Naive thymus-derived CD4-positive, alpha-beta T cell (primary cell): ENCODE measurements at regions not wholly inside any gene's neighbourhood (a gene's known extent, or its start where the extent isn't known, plus 50 kb on each side); places are given as distances from the start of the nearest gene placed in this dataset.

Source experiments
- ATAC-seq: fragments of 150-1000 bp; cut with Tn5 transposase; 2 replicates; pipeline ENCODE4 v1.10.0; 2021; ENCODE audit warnings: mild to moderate bottlenecking, moderate library complexity
- CTCF ChIA-PET: fragments of 350-600 bp; sonication (Branson Sonifier 250); formaldehyde crosslinking; loops from one replicate; lab custom pipeline; 2021; ENCODE audit warnings: antibody characterized with exemption; lab: Charles Lee
- POLR2A ChIA-PET: fragments of 350-600 bp; sonication (Branson Sonifier 250); formaldehyde crosslinking; loops from one replicate; lab custom pipeline; 2021; ENCODE audit warnings: antibody characterized with exemption, inconsistent platforms; lab: Charles Lee
- DNase-seq, 9 donors: peaks; one replicate each; pipeline versions ENCODE4 v3.0.0 to v3.0.0-alpha.2; 2020 to 2022; ENCODE audit warnings: mixed read lengths in 1 of 9
- H3K27ac ChIP-seq: one replicate; pipeline ENCODE4 v1.7.0; 2013; ENCODE audit warnings: mild to moderate bottlenecking, low read depth, low read length, moderate library complexity
- H3K27me3 ChIP-seq, 2 donors: one replicate each; pipeline ENCODE4 v1.7.0; 2013; ENCODE audit warnings: low read length in 2 of 2, mild to moderate bottlenecking in 2 of 2, moderate library complexity in 2 of 2; ENCODE audit not compliant: control insufficient read depth in 2 of 2, insufficient read depth in 2 of 2
- H3K36me3 ChIP-seq, 3 experiments: 1 replicate in 2 of 3; 2 replicates in 1 of 3; pipeline ENCODE4 v1.7.0; 2013; ENCODE audit warnings: low read length in 3 of 3, mild to moderate bottlenecking in 3 of 3, moderate library complexity in 1 of 3; ENCODE audit not compliant: insufficient read depth in 3 of 3, control insufficient read depth in 2 of 3
- H3K4me1 ChIP-seq, 2 donors: one replicate each; pipeline ENCODE4 v1.7.0; 2013; ENCODE audit warnings: low read length in 2 of 2, mild to moderate bottlenecking in 2 of 2, moderate library complexity in 1 of 2; ENCODE audit not compliant: control insufficient read depth in 2 of 2, insufficient read depth in 2 of 2
- H3K4me3 ChIP-seq: 2 replicates; pipeline ENCODE4 v1.7.0; 2013; ENCODE audit warnings: mild to moderate bottlenecking, low read length
- H3K9me3 ChIP-seq, 3 experiments: 1 replicate in 2 of 3; 2 replicates in 1 of 3; pipeline ENCODE4 v1.7.0; 2013; ENCODE audit warnings: low read length in 3 of 3; ENCODE audit not compliant: control insufficient read depth in 2 of 3
- H3K27ac Mint-ChIP-seq, 9 donors: one replicate each; pipeline ENCODE4 v1.8.0; 2020 to 2022; ENCODE audit warnings: mixed read lengths in 9 of 9, mild to moderate bottlenecking in 8 of 9, moderate library complexity in 5 of 9, inconsistent platforms in 2 of 9
- H3K27me3 Mint-ChIP-seq, 5 donors: one replicate each; pipeline ENCODE4 v1.8.0; 2021 to 2022; ENCODE audit warnings: mixed read lengths in 5 of 5, mild to moderate bottlenecking in 1 of 5
- H3K36me3 Mint-ChIP-seq, 5 donors: one replicate each; pipeline ENCODE4 v1.8.0; 2020 to 2022; ENCODE audit warnings: mixed read lengths in 5 of 5, mild to moderate bottlenecking in 3 of 5, inconsistent platforms in 1 of 5
- H3K4me1 Mint-ChIP-seq, 7 donors: one replicate each; pipeline ENCODE4 v1.8.0; 2020 to 2022; ENCODE audit warnings: mixed read lengths in 7 of 7, mild to moderate bottlenecking in 3 of 7, inconsistent platforms in 1 of 7
- H3K4me3 Mint-ChIP-seq, 10 donors: one replicate each; pipeline ENCODE4 v1.8.0; 2020 to 2022; ENCODE audit warnings: mild to moderate bottlenecking in 10 of 10, mixed read lengths in 10 of 10, moderate library complexity in 6 of 10, inconsistent platforms in 2 of 10
- H3K9me3 Mint-ChIP-seq, 11 donors: one replicate each; pipeline ENCODE4 v1.8.0; 2020 to 2022; ENCODE audit warnings: mixed read lengths in 11 of 11, mild to moderate bottlenecking in 4 of 11, inconsistent platforms in 1 of 11, moderate library complexity in 1 of 11
- intact Hi-C, 2 donors: fragments of 100-400 bp; cut with micrococcal nuclease; formaldehyde crosslinking; loops; one replicate each; pipeline ENCODE4 v1.15.1; 2023

GRCh38 chr3:8152821-8153418 is 348.7 kb upstream of the LMCD1 start:
- Mint-ChIP-seq H3K36me3 (no peaks in the 10 kb centered on the region), H3K27ac (no peak overlapping the region), H3K4me3 (no peak overlapping the region), H3K4me1 (no peaks in the 10 kb centered on the region), H3K9me3 (peaks cover 0 to 2% (median 0%) of the 10 kb centered on the region in 11 donors), H3K27me3 (peaks cover 0 to 27% (median 9%) of the 10 kb centered on the region in 5 donors)
- intact Hi-C loops, result no loop called here
- Histone ChIP-seq H3K4me1 (no peaks in the 10 kb centered on the region), H3K36me3 (no peaks in the 10 kb centered on the region), H3K9me3 (no peaks in the 10 kb centered on the region), H3K27ac (no peak overlapping the region), H3K27me3 (no peaks in the 10 kb centered on the region), H3K4me3 (no peak overlapping the region)
- ChIA-PET CTCF (no interaction called here), POLR2A (no interaction called here)
- ATAC-seq, result no peak
- DNase-seq, result no peak

DNA sequence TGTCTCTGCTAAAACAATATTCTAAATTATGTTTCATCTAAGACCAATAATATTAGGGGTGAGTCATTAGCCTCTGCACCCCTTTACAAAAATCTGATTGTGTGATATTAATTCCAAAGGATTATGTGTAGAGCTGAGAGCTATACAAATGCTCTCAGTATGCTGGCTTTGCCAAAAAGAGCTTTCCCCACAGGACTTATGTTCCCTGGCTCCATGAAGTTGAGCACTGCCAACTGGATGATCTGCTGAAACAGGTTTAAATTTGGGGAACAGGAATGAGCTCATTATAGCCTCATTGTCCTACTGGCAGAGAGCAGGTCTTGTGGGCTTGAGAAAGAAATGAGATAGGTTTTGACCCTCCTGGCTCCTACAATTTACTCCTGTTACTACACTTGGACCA is 347.8 kb upstream of the LMCD1 start:
- no peaks in the 10 kb centered on the region for H3K36me3 ChIP-seq
- no peaks in the 10 kb centered on the region for H3K4me1 ChIP-seq
- DNase-seq (no peak), ATAC-seq (no peak)
- H3K27me3 ChIP-seq, result no peaks in the 10 kb centered on the region
- ChIA-PET CTCF (no interaction called here), POLR2A (no interaction called here)
- Mint-ChIP-seq H3K4me3 (no peak overlapping the region), H3K36me3 (no peaks in the 10 kb centered on the region), H3K9me3 (peaks cover 0 to 2% (median 0%) of the 10 kb centered on the region in 11 donors), H3K27ac (no peak overlapping the region), H3K4me1 (no peaks in the 10 kb centered on the region), H3K27me3 (peaks cover 0 to 29% (median 2%) of the 10 kb centered on the region in 5 donors)
- H3K9me3 ChIP-seq, result no peaks in the 10 kb centered on the region
- H3K27ac ChIP-seq, result no peak overlapping the region
- H3K4me3 ChIP-seq, result no peak overlapping the region
- intact Hi-C loops, result no loop called here

- CTCF ChIA-PET, result no interaction called here
- no peak overlapping the region for H3K4me3 ChIP-seq
- H3K27ac ChIP-seq, result no peak overlapping the region
- H3K27me3 ChIP-seq, result no peaks in the 10 kb centered on the region
- peaks cover 0 to 2% (median 0%) of the 10 kb centered on the region in 11 donors for H3K9me3 Mint-ChIP-seq
- POLR2A ChIA-PET, result no interaction called here
- no peak for ATAC-seq
- H3K4me3 Mint-ChIP-seq, result no peak overlapping the region
- H3K27me3 Mint-ChIP-seq, result peaks cover 0 to 27% (median 0%) of the 10 kb centered on the region in 5 donors
- no peaks in the 10 kb centered on the region for H3K4me1 ChIP-seq
- no peaks in the 10 kb centered on the region for H3K4me1 Mint-ChIP-seq
- no peaks in the 10 kb centered on the region for H3K36me3 Mint-ChIP-seq
- H3K9me3 ChIP-seq, result no peaks in the 10 kb centered on the region
- no peaks in the 10 kb centered on the region for H3K36me3 ChIP-seq
- no peak for DNase-seq
- intact Hi-C loops, result no loop called here
- no peak overlapping the region for H3K27ac Mint-ChIP-seq
These were observed 347.0 kb upstream of the LMCD1 start for GRCh38 chr3:8154617-8155016.

GRCh38 chr3:8156138-8156537 is 345.5 kb upstream of the LMCD1 start:
- H3K4me3 Mint-ChIP-seq, result no peak overlapping the region
- Histone ChIP-seq H3K27ac (no peak overlapping the region), H3K9me3 (no peaks in the 10 kb centered on the region), H3K4me1 (no peaks in the 10 kb centered on the region), H3K36me3 (no peaks in the 10 kb centered on the region), H3K27me3 (no peaks in the 10 kb centered on the region), H3K4me3 (no peak overlapping the region)
- H3K36me3 Mint-ChIP-seq, result no peaks in the 10 kb centered on the region
- peaks cover 0 to 2% (median 0%) of the 10 kb centered on the region in 11 donors for H3K9me3 Mint-ChIP-seq
- ATAC-seq (no peak), DNase-seq (no peak)
- ChIA-PET CTCF (no interaction called here), POLR2A (no interaction called here)
- intact Hi-C loops, result no loop called here
- no peak overlapping the region for H3K27ac Mint-ChIP-seq
- peaks cover 0 to 27% (median 0%) of the 10 kb centered on the region in 5 donors for H3K27me3 Mint-ChIP-seq
- no peaks in the 10 kb centered on the region for H3K4me1 Mint-ChIP-seq

- intact Hi-C loops, result no loop called here
- no peaks in the 10 kb centered on the region for H3K4me1 Mint-ChIP-seq
- Histone ChIP-seq H3K36me3 (no peaks in the 10 kb centered on the region), H3K9me3 (no peaks in the 10 kb centered on the region), H3K27me3 (no peaks in the 10 kb centered on the region), H3K4me1 (no peaks in the 10 kb centered on the region), H3K27ac (no peak overlapping the region), H3K4me3 (no peak overlapping the region)
- no peak overlapping the region for H3K4me3 Mint-ChIP-seq
- H3K36me3 Mint-ChIP-seq, result no peaks in the 10 kb centered on the region
- ChIA-PET CTCF (no interaction called here), POLR2A (no interaction called here)
- DNase-seq (no peak), ATAC-seq (no peak)
- peaks cover 0 to 2% (median 0%) of the 10 kb centered on the region in 11 donors for H3K9me3 Mint-ChIP-seq
- H3K27me3 Mint-ChIP-seq, result peaks cover 0 to 22% (median 2%) of the 10 kb centered on the region in 5 donors
- no peak overlapping the region for H3K27ac Mint-ChIP-seq
These were observed 344.8 kb upstream of the LMCD1 start for GRCh38 chr3:8156831-8157230.

- no peaks in the 10 kb centered on the region for H3K4me1 Mint-ChIP-seq
- no peak overlapping the region for H3K4me3 Mint-ChIP-seq
- H3K27ac Mint-ChIP-seq, result no peak overlapping the region
- ChIA-PET POLR2A (no interaction called here), CTCF (no interaction called here)
- no peaks in the 10 kb centered on the region for H3K9me3 ChIP-seq
- intact Hi-C loops, result no loop called here
- H3K4me3 ChIP-seq, result no peak overlapping the region
- H3K27me3 Mint-ChIP-seq, result peaks cover 0 to 22% (median 5%) of the 10 kb centered on the region in 5 donors
- H3K36me3 Mint-ChIP-seq, result no peaks in the 10 kb centered on the region
- no peak overlapping the region for H3K27ac ChIP-seq
- ATAC-seq (no peak), DNase-seq (no peak)
- H3K27me3 ChIP-seq, result no peaks in the 10 kb centered on the region
- no peaks in the 10 kb centered on the region for H3K36me3 ChIP-seq
- H3K4me1 ChIP-seq, result no peaks in the 10 kb centered on the region
- H3K9me3 Mint-ChIP-seq, result peaks cover 0 to 2% (median 0%) of the 10 kb centered on the region in 11 donors
These were observed 344.0 kb upstream of the LMCD1 start for GRCh38 chr3:8157640-8158039.

- H3K4me3 Mint-ChIP-seq, result no peak overlapping the region
- no peak overlapping the region for H3K27ac Mint-ChIP-seq
- no peak for ATAC-seq
- no peaks in the 10 kb centered on the region for H3K9me3 ChIP-seq
- no peaks in the 10 kb centered on the region for H3K36me3 Mint-ChIP-seq
- no peaks in the 10 kb centered on the region for H3K27me3 ChIP-seq
- DNase-seq, result no peak
- H3K4me1 ChIP-seq, result no peaks in the 10 kb centered on the region
- H3K36me3 ChIP-seq, result no peaks in the 10 kb centered on the region
- H3K9me3 Mint-ChIP-seq, result peaks cover 0 to 6% (median 3%) of the 10 kb centered on the region in 11 donors
- intact Hi-C loops, result no loop called here
- CTCF ChIA-PET, result no interaction called here
- no peak overlapping the region for H3K27ac ChIP-seq
- no peaks in the 10 kb centered on the region for H3K4me1 Mint-ChIP-seq
- peaks cover 0 to 5% (median 3%) of the 10 kb centered on the region in 5 donors for H3K27me3 Mint-ChIP-seq
- H3K4me3 ChIP-seq, result no peak overlapping the region
- POLR2A ChIA-PET, result no interaction called here
These were observed 337.5 kb upstream of the LMCD1 start for GRCh38 chr3:8164145-8164544.
